BLaER1 (cell line): ENCODE measurements at regions not wholly inside any gene's neighbourhood (a gene's known extent, or its start where the extent isn't known, plus 50 kb on each side); places are given as distances from the start of the nearest gene placed in this dataset.

Experiments used
- H3K27ac ChIP-seq: shearing (Covaris generic); formaldehyde crosslinking; 2 replicates; pipeline ENCODE4 v1.8.1; 2022
- H3K27me3 ChIP-seq: shearing (Covaris generic); formaldehyde crosslinking; 2 replicates; pipeline ENCODE4 v1.8.1; 2022
- H3K36me3 ChIP-seq: shearing (Covaris generic); formaldehyde crosslinking; 2 replicates; pipeline ENCODE4 v1.8.1; 2022
- H3K4me1 ChIP-seq: shearing (Covaris generic); formaldehyde crosslinking; 2 replicates; pipeline ENCODE4 v1.8.1; 2022
- H3K4me2 ChIP-seq: shearing (Covaris generic); formaldehyde crosslinking; 2 replicates; pipeline ENCODE4 v1.8.1; 2022
- H3K4me3 ChIP-seq: shearing (Covaris generic); formaldehyde crosslinking; 2 replicates; pipeline ENCODE4 v1.8.1; 2022
- H3K9ac ChIP-seq: shearing (Covaris generic); formaldehyde crosslinking; 2 replicates; pipeline ENCODE4 v1.8.1; 2022
- H3K9me3 ChIP-seq: shearing (Covaris generic); formaldehyde crosslinking; 2 replicates; pipeline ENCODE4 v1.8.1; 2022
- H4K20me1 ChIP-seq: shearing (Covaris generic); formaldehyde crosslinking; 2 replicates; pipeline ENCODE4 v1.8.1; 2022
- Cebpa-rat ChIP-seq: shearing (Covaris generic); IDR thresholded peaks from 2 replicates; pipeline ENCODE4 v1.8.1; 2022

GRCh38 chr21:43292866-43293142 lies 124.0 kb downstream of the CRYAA start:
- Histone ChIP-seq H3K4me2 (peak overlapping the region; percentile 55), H3K9ac (no peak overlapping the region), H3K9me3 (peaks cover 12% of the 10 kb centered on the region; the same call in 1 of the 2 replicates), H3K27me3 (no peaks in the 10 kb centered on the region), H3K36me3 (no peaks in the 10 kb centered on the region), H3K4me3 (no peak overlapping the region), H3K4me1 (peaks cover 96% of the 10 kb centered on the region), H3K27ac (no peak overlapping the region), H4K20me1 (0 out of 2 replicates have a peak, but pooled peaks cover 1% of the 10 kb centered on the region)
- TF ChIP-seq Cebpa-rat = no peak

- Histone ChIP-seq H3K4me1 (peaks cover 96% of the 10 kb centered on the region), H3K4me2 (peak overlapping the region; percentile 55), H3K9ac (no peak overlapping the region), H3K27me3 (no peaks in the 10 kb centered on the region), H3K4me3 (no peak overlapping the region), H3K27ac (no peak overlapping the region), H4K20me1 (no peaks in the 10 kb centered on the region), H3K36me3 (no peaks in the 10 kb centered on the region), H3K9me3 (peaks cover 12% of the 10 kb centered on the region; the same call in 1 of the 2 replicates)
- no peak for TF ChIP-seq Cebpa-rat
These were observed 123.4 kb downstream of the CRYAA start for GRCh38 chr21:43292041-43292865.

- peak overlapping the region; percentile 55 for H3K27ac ChIP-seq
- peaks cover 96% of the 10 kb centered on the region for H3K4me1 ChIP-seq
- H3K36me3 ChIP-seq = no peaks in the 10 kb centered on the region
These were observed 122.6 kb downstream of the CRYAA start for GRCh38 chr21:43291347-43291950.

GRCh38 chr21:43290421-43291346 lies 121.9 kb downstream of the CRYAA start:
- Histone ChIP-seq H3K4me1 (peaks cover 95% of the 10 kb centered on the region), H3K9ac (no peak overlapping the region), H3K4me2 (peak overlapping the region; percentile 74)

More at GRCh38 chr21:43291347-43291950, 122.6 kb downstream of the CRYAA start:
- peaks cover 12% of the 10 kb centered on the region; the same call in 1 of the 2 replicates for H3K9me3 ChIP-seq
- H3K4me2 ChIP-seq = peak overlapping the region; percentile 74; the same call in 1 of the 2 replicates
- H3K27me3 ChIP-seq = no peaks in the 10 kb centered on the region
- H4K20me1 ChIP-seq = no peaks in the 10 kb centered on the region
- H3K9ac ChIP-seq = no peak overlapping the region
- no peak overlapping the region for H3K4me3 ChIP-seq
- TF ChIP-seq Cebpa-rat = no peak

GRCh38 chr21:43289966-43290365 lies 121.2 kb downstream of the CRYAA start:
- no peak for TF ChIP-seq Cebpa-rat
- peaks cover 88% of the 10 kb centered on the region for H3K4me1 ChIP-seq

More at GRCh38 chr21:43290421-43291346, 121.9 kb downstream of the CRYAA start:
- H4K20me1 ChIP-seq = no peaks in the 10 kb centered on the region
- H3K36me3 ChIP-seq = no peaks in the 10 kb centered on the region
- H3K9me3 ChIP-seq = peaks cover 10% of the 10 kb centered on the region; the same call in 1 of the 2 replicates
- TF ChIP-seq Cebpa-rat = no peak
- no peak overlapping the region for H3K4me3 ChIP-seq
- H3K27ac ChIP-seq = peak overlapping the region; percentile 55
- H3K27me3 ChIP-seq = no peaks in the 10 kb centered on the region

GRCh38 chr21:43289442-43289841 lies 120.6 kb downstream of the CRYAA start:
- TF ChIP-seq Cebpa-rat = no peak
- Histone ChIP-seq H3K27me3 (no peaks in the 10 kb centered on the region), H3K4me2 (peak overlapping the region; percentile 74; the same call in 1 of the 2 replicates), H3K36me3 (no peaks in the 10 kb centered on the region), H4K20me1 (no peaks in the 10 kb centered on the region), H3K4me1 (peaks cover 83% of the 10 kb centered on the region), H3K27ac (peak overlapping the region; percentile 46; the same call in 1 of the 2 replicates), H3K4me3 (no peak overlapping the region), H3K9me3 (peaks cover 10% of the 10 kb centered on the region; the same call in 1 of the 2 replicates), H3K9ac (no peak overlapping the region)

More at GRCh38 chr21:43289966-43290365, 121.2 kb downstream of the CRYAA start:
- no peak overlapping the region for H3K9ac ChIP-seq
- peak overlapping the region; percentile 46 for H3K27ac ChIP-seq
- peaks cover 10% of the 10 kb centered on the region; the same call in 1 of the 2 replicates for H3K9me3 ChIP-seq
- H3K4me2 ChIP-seq = peak overlapping the region; percentile 74
- no peak overlapping the region for H3K4me3 ChIP-seq
- H4K20me1 ChIP-seq = no peaks in the 10 kb centered on the region
- H3K27me3 ChIP-seq = no peaks in the 10 kb centered on the region
- no peaks in the 10 kb centered on the region for H3K36me3 ChIP-seq

GRCh38 chr21:43287795-43288755 lies 119.3 kb downstream of the CRYAA start:
- no peak overlapping the region for H3K4me3 ChIP-seq
- peak overlapping the region; percentile 64 for H3K4me2 ChIP-seq
- no peaks in the 10 kb centered on the region for H4K20me1 ChIP-seq
- H3K36me3 ChIP-seq = no peaks in the 10 kb centered on the region
- H3K9me3 ChIP-seq = peaks cover 10% of the 10 kb centered on the region; the same call in 1 of the 2 replicates
- peak overlapping the region; percentile 65; the same call in 1 of the 2 replicates for H3K27ac ChIP-seq
- H3K9ac ChIP-seq = no peak overlapping the region
- H3K4me1 ChIP-seq = peaks cover 69% of the 10 kb centered on the region
- no peak for TF ChIP-seq Cebpa-rat
- H3K27me3 ChIP-seq = no peaks in the 10 kb centered on the region

- Histone ChIP-seq H3K9me3 (peaks cover 7% of the 10 kb centered on the region; the same call in 1 of the 2 replicates), H3K4me1 (peaks cover 61% of the 10 kb centered on the region), H3K4me3 (no peak overlapping the region), H3K27me3 (no peaks in the 10 kb centered on the region), H4K20me1 (no peaks in the 10 kb centered on the region), H3K36me3 (no peaks in the 10 kb centered on the region), H3K27ac (peak overlapping the region; percentile 65), H3K4me2 (peak overlapping the region; percentile 64), H3K9ac (no peak overlapping the region)
- no peak for TF ChIP-seq Cebpa-rat
These were observed 118.4 kb downstream of the CRYAA start for GRCh38 chr21:43287111-43287760.
